Breast epithelium (tissue), 3 donors: ENCODE measurements at regions not wholly inside any gene's neighbourhood (a gene's known extent, or its start where the extent isn't known, plus 50 kb on each side); places are given as distances from the start of the nearest gene placed in this dataset.

Source experiments
- POLR2A ChIP-seq: fragments of 450-650 bp; IDR thresholded peaks from one replicate; pipeline ENCODE4 v1.6.1; 2016; ENCODE audit warnings: antibody characterized with exemption, mild to moderate bottlenecking, moderate library complexity
- POLR2AphosphoS5 ChIP-seq, 3 donors: sonication (generic); formaldehyde crosslinking; IDR thresholded peaks; one replicate each; pipeline ENCODE4 v1.6.1; 2017; ENCODE audit warnings: antibody characterized with exemption in 3 of 3
- TF ChIP-seq, protein P1 (sequence below), 3 donors: fragments of 450-650 bp; IDR thresholded peaks; one replicate each; pipeline ENCODE4 v1.5.1; 2016 to 2017; ENCODE audit warnings: antibody characterized with exemption in 3 of 3, mild to moderate bottlenecking in 3 of 3, moderate library complexity in 3 of 3

DNA sequence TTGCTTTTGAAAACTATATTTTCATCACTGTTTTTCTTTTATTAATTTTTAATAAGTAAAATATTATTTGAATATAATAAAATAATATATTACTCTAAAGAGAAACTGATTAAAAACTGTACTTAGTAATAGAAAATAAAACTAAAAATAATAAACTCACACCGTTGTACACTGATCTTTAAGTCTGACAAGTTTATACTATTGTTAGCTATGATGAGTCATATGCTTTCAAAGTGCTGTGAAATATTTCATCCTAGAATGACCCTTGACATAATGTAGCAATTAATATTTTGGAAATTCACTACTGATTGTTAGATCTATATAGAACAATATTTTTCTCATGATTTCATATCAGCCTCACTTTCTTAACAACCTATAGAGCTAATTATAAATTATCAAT lies 1040.6 kb upstream of the SPRY2 start:
- TF ChIP-seq POLR2A, result no peak
- TF ChIP-seq, protein P1, sequence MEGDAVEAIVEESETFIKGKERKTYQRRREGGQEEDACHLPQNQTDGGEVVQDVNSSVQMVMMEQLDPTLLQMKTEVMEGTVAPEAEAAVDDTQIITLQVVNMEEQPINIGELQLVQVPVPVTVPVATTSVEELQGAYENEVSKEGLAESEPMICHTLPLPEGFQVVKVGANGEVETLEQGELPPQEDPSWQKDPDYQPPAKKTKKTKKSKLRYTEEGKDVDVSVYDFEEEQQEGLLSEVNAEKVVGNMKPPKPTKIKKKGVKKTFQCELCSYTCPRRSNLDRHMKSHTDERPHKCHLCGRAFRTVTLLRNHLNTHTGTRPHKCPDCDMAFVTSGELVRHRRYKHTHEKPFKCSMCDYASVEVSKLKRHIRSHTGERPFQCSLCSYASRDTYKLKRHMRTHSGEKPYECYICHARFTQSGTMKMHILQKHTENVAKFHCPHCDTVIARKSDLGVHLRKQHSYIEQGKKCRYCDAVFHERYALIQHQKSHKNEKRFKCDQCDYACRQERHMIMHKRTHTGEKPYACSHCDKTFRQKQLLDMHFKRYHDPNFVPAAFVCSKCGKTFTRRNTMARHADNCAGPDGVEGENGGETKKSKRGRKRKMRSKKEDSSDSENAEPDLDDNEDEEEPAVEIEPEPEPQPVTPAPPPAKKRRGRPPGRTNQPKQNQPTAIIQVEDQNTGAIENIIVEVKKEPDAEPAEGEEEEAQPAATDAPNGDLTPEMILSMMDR (IDR thresholded peaks at IDR 0.05), result no peak
- TF ChIP-seq POLR2AphosphoS5 (IDR thresholded peaks at IDR 0.05), result no peak
